GM18909 (cell line): ENCODE measurements at regions not wholly inside any gene's neighbourhood (a gene's known extent, or its start where the extent isn't known, plus 50 kb on each side); places are given as distances from the start of the nearest gene placed in this dataset.
"Not testable (repeated sequence)": the region's sequence is repeated elsewhere in the genome, so short reads cannot be mapped to it uniquely, and the experiment has no call there.

ENCODE experiments used
- ATAC-seq: cut with Tn5 transposase; IDR thresholded peaks from one replicate; pipeline ENCODE4 v1.9.1; 2021; ENCODE audit warnings: mild to moderate bottlenecking; ENCODE audit not compliant: unreplicated experiment, poor library complexity

GRCh38 chr10:131363416-131363815, 51.9 kb upstream of the TCERG1L start:
- ATAC-seq, result no peak

- no peak for ATAC-seq
Observed at GRCh38 chr10:131371571-131371970, 60.0 kb upstream of the TCERG1L start.

GRCh38 chr10:131381576-131381975, 70.1 kb upstream of the TCERG1L start:
- no peak for ATAC-seq

DNA sequence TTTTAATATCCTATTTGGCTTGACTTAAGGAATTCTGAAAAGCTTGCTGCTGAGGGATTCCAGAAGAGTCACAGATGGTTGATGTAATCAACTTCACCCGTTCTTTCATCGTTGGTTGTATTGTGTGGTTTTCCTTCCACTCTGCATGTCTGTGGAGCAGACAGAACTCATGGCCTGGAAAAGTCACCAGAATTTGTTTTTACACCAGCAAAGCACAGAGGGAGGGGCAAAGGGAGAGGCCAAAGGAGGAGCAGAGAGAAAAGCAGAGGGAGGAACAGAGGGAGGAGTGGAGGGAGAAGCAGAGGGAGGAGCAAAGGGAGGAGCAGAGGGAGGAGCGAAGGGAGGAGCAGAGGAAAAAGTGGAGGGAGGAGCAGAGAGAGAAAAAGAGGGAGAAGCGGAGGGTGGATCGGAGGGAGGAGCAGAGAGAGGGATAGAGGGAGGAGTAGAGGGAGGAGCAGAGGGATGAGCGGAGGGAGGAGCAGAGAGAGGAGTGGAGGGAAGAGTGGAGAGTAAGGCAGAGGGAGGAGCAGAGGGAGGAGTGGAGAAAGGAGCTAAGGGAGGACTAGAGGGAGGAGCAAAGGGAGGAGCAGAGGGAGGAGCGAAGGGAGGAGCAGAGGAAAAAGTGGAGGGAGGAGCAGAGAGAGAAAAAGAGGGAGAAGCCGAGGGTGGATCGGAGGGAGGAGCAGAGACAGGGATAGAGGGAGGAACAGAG, 73.8 kb upstream of the TCERG1L start:
- ATAC-seq, result not testable (repeated sequence)

DNA sequence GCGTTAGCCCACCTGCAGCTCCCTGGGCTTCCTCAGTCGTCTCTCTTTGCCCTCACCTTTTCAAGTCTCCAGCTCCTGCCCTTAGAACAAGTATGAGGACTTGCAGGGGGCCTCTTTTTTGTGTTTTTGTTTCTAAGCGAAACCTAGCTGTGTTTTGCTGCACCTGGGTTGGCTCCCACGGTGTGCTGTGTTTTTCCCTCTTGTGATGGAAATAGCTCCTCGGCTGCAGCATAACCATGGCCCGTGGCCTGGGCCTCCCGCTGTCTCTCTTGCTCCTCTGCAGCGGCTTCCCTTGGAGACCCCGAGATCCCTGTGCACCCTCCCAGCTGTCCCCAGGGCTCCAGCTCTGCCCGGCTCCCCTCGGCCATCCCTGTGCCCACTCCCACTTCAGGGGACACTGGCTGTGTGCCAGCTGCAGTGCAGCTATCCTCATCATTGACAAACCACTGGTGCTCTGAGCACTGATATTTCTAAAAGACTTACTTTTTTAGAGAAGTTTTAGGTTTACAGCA, 75.6 kb upstream of the TCERG1L start:
- no peak for ATAC-seq

DNA sequence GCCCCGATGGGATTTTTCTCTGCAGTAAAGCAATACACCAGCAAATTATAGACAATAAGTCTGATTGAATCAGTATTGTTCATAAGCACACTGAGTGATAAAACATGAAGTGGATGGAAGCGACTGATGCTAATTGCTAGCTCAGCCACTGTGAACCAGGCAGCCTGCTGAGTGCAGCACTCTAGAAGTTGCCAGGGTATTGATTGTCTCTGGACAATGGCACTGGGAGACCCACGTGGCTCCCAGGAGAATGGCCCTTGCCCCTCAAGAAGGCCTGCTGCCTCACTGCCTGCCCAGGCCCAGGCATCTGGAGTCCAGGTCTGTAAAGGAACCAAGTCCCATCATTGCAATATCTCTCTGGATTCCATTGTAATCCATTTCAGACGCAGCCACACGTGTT, 80.4 kb upstream of the TCERG1L start:
- no peak for ATAC-seq

DNA sequence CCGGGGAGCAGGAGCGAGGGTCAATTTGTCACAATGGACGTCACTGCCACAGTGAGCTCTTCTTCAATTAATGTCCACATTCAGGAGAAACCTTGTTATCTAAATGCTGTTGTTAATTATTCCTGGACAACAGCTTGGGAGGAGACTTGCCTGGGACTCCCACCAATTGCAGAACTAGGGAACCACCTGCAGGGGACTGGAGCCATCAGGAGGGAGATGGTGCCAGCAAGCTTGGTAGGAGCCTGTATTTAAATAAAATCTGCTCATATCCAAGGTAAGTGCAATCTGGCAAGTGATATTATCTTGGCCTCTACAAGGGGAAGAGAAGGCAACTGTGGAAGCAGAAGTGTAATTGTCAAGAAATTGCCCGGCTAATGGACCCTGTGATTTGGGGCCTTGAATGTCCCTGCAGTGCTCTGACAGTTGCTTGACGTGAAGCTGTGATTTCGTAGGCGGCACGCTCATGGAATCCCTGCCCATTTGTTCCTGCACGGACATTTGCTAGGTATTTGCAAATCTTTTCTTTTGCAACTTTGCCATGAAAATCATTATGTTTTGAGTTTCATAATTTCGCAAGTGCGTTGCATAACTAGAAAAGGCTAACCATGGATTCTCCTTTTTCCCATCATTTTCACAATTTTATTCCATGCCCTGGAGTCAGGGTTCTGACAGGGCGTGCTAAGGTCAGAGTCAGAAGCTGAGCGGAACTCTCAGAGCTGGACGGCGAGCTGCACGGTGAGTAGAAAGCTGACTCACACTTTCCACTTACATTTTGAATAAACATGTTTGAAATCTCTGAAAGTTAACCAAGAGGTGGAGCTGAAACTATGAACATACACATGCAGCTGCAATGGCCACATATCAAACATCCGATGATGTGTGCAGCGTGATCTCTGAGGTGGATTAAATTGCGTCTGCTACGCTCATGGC, 84.9 kb upstream of the TCERG1L start:
- ATAC-seq, result no peak

- no peak for ATAC-seq
Observed at GRCh38 chr10:131398166-131398565, 86.6 kb upstream of the TCERG1L start.

DNA sequence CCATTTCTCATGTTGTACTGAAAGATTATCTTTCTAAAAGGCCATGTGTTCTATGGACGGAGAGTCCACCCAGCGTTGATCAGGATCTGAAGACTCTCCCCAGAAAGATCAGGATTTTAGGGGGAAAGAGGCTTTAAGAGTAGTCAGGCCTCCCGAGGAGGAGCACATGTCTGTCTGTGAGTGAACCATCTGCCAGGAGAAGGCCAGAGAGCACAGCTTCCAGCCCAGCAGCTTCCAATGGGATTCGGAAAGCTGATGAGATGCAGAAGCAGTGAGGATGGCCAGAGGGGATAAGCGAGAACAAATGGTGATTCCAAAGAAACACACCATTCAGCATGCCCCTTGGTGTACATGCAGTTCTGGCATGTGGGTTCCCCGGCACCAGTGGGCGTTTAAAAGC, 88.5 kb upstream of the TCERG1L start:
- ATAC-seq, result no peak

DNA sequence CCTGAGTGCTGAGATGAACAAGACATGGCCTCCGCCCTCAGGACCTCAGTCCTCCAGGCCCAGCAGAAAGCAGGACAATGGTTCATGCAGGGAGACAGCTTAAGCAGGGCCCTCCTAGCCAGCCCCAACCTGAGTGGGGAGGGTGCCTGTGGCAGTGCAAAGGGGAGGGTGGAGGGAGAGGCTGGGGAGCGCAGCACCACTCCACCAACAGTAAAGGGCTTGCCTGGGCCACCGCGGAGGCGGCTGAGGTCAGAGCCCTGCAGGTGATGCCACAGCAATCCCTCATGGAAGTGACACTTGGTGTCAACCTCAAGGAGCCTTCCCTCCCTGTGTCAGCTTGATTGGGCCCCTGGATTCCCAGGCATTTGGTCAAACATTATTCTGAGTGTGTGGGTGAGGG, 89.0 kb upstream of the TCERG1L start:
- ATAC-seq, result no peak

DNA sequence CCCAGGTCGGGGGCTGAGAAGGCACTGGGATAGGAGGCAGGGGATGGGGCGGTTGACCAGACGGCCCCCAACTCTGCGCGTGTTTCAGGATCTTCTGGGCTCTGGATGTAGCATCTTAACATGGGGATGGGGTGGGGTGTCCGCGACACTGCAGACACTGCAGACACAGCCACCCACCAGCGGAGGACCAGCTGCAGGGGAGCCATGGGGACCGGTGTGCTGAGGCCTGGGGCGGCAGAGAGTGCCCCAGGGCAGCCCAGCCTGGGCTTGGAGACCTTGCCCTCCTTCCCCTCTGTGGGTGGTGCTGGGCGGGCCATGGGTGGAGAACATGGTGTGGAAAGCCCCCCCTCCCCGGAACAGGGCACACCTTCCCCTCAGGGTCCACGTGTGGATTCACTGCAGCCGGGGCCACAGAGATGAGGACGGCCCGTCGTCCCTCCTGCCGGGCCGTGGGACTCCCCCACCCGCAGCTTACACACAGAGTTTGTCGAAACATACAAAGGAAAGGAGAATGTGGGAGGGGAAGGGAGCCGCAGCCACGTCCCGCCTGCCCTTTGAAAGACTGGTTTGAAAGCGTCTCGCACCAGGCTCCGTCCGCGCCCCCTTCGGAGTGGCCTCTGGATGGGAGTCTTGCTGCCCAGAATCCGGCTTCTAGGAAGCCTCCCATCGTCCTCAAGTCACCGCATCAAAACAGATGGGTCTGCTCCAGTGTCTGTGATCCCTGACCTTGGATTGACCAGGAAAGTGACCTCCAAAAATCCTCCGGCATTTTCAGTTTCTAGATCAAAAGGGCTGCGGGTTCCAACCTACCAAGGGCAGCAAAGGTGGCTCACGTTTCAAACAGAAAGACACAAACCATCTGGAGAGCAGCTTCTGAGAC, 91.5 kb upstream of the TCERG1L start:
- ATAC-seq, result no peak

DNA sequence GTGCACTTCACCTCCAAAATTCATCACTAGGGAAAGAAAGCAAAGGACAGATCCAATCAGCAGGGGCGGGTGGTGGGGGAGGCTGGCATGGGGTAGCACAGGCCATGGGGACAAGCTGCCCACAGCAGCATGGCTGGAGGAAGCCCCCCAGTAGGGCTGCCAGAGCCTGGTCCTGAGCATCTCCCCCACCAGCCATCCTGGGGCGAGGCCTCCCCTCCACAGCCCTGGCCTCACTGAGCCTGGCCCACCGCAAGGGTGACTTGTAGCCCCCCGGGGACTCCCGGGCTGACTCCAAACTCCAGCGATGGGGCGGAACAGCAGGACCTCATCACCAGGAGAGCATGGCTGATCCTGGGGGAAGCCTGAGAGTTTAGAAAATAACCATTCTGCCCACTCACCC, 92.4 kb upstream of the TCERG1L start:
- ATAC-seq, result no peak

DNA sequence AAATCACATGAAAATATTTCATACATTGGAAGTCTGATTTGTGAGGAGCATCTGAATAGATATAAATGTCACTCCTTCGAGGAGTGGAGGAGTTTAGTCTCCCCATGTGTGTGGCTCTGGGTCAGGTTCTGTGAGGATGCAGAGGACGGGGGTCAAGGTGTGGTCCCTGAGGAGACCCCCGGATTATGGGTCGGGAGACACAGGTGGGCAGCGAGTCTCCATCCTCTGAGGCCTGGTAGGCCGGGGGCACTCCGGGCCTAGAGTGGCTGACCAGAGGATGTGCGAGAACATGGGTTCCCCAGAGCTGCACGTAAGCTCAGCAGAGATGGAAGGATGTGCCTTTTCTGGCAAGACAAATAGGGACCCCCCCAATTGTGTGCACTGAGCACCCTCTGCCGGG, 93.4 kb upstream of the TCERG1L start:
- no peak for ATAC-seq

DNA sequence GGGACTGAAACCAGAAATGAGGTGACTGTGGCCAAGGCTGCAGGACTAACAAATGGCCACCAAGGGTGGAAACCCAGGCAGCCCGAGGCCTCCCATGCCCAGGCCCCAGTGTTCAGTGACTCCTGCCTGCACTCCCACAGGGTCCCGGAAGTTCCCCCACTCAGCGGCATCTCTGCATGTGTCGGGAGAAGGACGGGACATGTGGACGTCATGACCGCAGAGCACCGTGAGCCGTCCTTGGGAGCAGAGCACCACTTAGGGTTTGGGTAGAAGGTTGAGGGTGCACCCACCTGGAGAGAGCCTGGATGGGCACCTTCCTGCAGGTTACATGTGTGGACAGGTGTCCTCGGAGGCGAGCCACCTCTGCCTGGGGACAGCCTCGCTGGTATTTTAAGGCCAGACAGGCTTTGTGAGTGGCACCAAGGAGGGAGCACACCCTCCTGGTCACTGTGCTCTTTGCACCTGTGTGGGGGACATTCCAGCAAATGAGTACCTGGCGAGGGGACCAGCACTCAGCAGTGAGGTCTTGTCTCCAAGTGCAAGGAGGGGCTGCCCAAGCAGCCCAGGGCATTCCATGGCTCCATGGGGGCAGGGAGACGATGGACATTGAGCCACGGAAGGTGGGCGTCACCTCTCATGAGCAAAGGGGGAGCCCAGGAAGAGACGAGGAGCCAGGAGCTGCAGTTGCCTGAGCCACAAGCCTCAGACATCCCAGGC, 95.3 kb upstream of the TCERG1L start:
- no peak for ATAC-seq

GRCh38 chr10:131418681-131419080, 107.2 kb upstream of the TCERG1L start:
- no peak for ATAC-seq

DNA sequence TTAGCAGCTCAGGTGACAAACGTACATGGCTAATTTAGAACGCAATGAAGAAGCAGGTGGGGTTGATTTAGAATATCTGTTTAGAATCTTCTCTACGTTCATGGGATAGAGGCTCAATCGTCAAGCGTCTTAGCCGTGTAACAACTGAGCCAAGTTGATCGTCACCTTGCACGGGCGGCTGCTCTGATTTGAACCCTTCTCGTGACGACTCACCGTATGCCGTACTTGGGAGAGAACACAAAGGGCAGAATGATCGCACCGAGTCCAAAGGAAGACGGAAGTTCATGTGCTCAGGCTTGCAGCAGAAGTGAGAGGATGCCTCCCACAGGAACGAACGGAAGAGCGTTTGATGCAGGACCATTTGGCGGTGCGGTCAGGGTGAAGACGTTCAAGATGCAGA, 108.3 kb upstream of the TCERG1L start:
- no peak for ATAC-seq

DNA sequence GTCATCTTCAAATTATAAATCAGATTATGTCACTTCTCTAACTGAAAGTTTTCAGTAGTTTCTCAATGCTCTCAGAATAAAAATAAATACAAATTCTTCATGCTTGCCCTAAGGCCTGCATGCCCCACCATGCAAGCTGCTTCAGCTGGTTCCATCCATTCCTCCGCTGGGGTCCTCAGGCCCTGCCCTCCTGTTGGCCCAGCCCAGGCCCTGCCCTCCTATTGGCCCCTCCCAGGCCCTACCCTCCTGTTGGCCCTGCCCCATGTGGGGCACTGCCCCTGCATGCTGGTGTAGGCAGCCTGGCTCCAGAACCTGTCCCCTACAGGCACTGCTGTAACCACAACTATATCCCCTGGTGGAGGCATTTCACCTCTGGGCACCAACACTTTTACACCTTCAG, 109.3 kb upstream of the TCERG1L start:
- no peak for ATAC-seq

DNA sequence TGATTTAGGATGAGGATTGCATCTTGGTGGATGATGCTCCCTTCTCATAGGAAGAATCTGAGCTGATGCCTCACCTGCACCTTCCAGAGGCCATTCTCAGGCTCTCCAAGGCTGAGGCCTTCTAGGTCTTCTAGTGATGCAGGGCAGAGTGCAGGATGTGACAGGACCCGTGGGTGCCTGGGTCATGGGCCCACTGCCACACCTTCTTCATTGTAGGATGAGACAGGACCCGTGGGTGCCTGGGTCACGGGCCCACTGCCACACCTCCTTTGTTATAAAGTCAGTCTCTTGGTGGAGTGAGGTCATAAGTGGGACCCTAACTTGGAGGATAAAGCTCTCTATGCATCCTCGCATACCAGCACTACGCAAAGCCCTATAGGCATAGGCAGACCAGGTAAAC, 109.9 kb upstream of the TCERG1L start:
- ATAC-seq, result no peak

- ATAC-seq, result no peak
Observed at GRCh38 chr10:131422731-131423130, 111.2 kb upstream of the TCERG1L start.

GRCh38 chr10:131424053-131424452, 112.5 kb upstream of the TCERG1L start:
- no peak for ATAC-seq
